Nephron (organoid): ENCODE measurements at regions not wholly inside any gene's neighbourhood (a gene's known extent, or its start where the extent isn't known, plus 50 kb on each side); places are given as distances from the start of the nearest gene placed in this dataset.
"Not testable (repeated sequence)": the region's sequence is repeated elsewhere in the genome, so short reads cannot be mapped to it uniquely, and the experiment has no call there.

Experiments used
- H3K27ac Mint-ChIP-seq, 3 experiments: 2 replicates each; pipeline ENCODE4 v1.8.0; 2020; ENCODE audit warnings: mixed read lengths in 3 of 3, mild to moderate bottlenecking in 2 of 3, moderate library complexity in 1 of 3
- H3K27me3 Mint-ChIP-seq: 2 replicates; pipeline ENCODE4 v1.8.0; 2021; ENCODE audit warnings: low read depth, mild to moderate bottlenecking, moderate library complexity, mixed read lengths
- H3K36me3 Mint-ChIP-seq: 2 replicates; pipeline ENCODE4 v1.8.0; 2020; ENCODE audit warnings: low read depth, mixed read lengths
- H3K4me1 Mint-ChIP-seq: 2 replicates; pipeline ENCODE4 v1.8.0; 2020; ENCODE audit warnings: mixed read lengths
- H3K4me3 Mint-ChIP-seq, 3 experiments: 2 replicates each; pipeline ENCODE4 v1.8.0; 2020; ENCODE audit warnings: mild to moderate bottlenecking in 3 of 3, mixed read lengths in 3 of 3, moderate library complexity in 2 of 3
- H3K9me3 Mint-ChIP-seq: 2 replicates; pipeline ENCODE4 v1.8.0; 2020; ENCODE audit warnings: mixed read lengths
- TF ChIP-seq, protein P1 (sequence below), 3 experiments: fragments of 200-600 bp; sonication (generic); IDR thresholded peaks; one replicate each; pipeline ENCODE4 v1.5.0; 2021; ENCODE audit warnings: antibody characterized with exemption in 3 of 3; ENCODE audit not compliant: unreplicated experiment in 3 of 3

GRCh38 chr6:102732898-102733297 is 1339.4 kb downstream of the GRIK2 start:
- Mint-ChIP-seq H3K27me3 (no peaks in the 10 kb centered on the region), H3K27ac (no peak overlapping the region), H3K9me3 (peaks cover 5% of the 10 kb centered on the region), H3K36me3 (no peaks in the 10 kb centered on the region), H3K4me1 (no peaks in the 10 kb centered on the region), H3K4me3 (no peak overlapping the region)
- TF ChIP-seq, protein P1, sequence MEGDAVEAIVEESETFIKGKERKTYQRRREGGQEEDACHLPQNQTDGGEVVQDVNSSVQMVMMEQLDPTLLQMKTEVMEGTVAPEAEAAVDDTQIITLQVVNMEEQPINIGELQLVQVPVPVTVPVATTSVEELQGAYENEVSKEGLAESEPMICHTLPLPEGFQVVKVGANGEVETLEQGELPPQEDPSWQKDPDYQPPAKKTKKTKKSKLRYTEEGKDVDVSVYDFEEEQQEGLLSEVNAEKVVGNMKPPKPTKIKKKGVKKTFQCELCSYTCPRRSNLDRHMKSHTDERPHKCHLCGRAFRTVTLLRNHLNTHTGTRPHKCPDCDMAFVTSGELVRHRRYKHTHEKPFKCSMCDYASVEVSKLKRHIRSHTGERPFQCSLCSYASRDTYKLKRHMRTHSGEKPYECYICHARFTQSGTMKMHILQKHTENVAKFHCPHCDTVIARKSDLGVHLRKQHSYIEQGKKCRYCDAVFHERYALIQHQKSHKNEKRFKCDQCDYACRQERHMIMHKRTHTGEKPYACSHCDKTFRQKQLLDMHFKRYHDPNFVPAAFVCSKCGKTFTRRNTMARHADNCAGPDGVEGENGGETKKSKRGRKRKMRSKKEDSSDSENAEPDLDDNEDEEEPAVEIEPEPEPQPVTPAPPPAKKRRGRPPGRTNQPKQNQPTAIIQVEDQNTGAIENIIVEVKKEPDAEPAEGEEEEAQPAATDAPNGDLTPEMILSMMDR (IDR thresholded peaks at IDR 0.05; ENCODE audit: unreplicated experiment in 3 of 3): no peak

DNA sequence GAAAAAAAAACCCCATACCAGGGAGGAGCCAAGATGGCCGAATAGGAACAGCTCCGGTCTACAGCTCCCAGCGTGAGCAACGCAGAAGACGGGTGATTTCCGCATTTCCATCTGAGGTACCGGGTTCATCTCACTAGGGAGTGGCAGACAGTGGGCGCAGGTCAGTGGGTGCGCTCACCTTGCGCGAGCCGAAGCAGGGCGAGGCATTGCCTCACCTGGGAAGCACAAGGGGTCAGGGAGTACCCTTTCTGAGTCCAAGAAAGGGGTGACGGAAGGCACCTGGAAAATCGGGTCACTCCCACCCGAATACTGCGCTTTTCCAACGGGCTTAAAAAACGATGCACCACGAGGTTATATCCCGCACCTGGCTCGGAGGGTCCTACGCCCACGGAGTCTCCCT is 1328.6 kb downstream of the GRIK2 start:
- not testable (repeated sequence) for H3K4me1 Mint-ChIP-seq, H3K27ac Mint-ChIP-seq, H3K27me3 Mint-ChIP-seq, H3K9me3 Mint-ChIP-seq, H3K36me3 Mint-ChIP-seq, H3K4me3 Mint-ChIP-seq

DNA sequence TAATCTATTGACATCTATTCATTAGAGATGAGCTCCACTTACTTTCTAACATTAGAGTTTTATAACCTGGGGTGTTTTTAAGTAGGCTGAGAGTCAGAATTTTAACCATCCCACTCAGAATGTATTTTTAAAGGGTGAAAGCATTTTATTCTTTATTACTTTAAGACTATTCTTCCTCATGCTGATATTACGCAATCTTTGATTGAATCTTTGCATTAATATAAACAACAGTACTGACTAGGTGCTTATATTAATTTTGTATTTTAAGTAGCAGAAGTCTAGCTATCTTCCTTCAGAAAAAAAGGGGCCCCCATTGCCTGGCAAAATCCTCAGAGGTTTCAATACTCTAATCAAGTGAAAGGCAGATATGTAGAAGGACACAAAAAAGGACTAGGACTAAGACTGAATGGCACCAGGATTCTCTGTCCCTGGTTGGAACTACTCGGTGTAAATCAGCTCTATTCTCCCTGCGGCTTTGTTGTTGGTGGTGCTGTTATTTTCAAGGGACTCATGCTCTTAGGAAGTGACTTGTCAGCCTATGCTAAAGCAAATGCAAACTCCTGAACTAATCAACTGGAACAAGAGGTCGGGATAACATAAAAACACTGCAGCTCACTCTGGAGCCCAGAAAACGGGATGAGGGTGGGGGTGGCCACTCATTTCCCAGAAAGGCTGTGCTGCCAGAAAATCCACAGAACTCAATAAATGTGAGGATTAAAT is 1324.4 kb downstream of the GRIK2 start:
- H3K4me3 Mint-ChIP-seq: no peak overlapping the region
- H3K9me3 Mint-ChIP-seq: no peaks in the 10 kb centered on the region
- no peaks in the 10 kb centered on the region for H3K27me3 Mint-ChIP-seq

DNA sequence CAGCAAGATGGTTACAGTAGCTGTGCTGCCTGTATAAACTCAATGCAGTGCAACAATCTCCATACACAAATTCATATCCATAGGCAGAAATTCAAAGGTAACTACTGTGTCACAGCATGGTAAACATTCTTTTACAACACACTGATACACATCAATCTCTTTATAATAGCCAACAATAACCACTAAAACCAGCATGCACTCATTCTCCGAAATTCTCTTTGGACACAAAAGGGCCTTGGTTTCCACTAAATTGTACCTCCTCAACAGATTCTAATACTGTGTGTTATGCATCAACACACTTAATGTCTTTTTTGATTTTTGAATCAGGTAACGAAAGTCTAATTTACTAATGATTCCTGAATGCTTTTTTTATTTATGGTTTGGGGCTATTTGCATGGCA is 1323.7 kb downstream of the GRIK2 start:
- H3K27me3 Mint-ChIP-seq: no peaks in the 10 kb centered on the region
- H3K4me1 Mint-ChIP-seq: no peaks in the 10 kb centered on the region
- H3K4me3 Mint-ChIP-seq: no peak overlapping the region
- no peak overlapping the region for H3K27ac Mint-ChIP-seq
- no peaks in the 10 kb centered on the region for H3K9me3 Mint-ChIP-seq
- TF ChIP-seq, protein P1 (IDR thresholded peaks at IDR 0.05; ENCODE audit: unreplicated experiment in 3 of 3): no peak
- H3K36me3 Mint-ChIP-seq: no peaks in the 10 kb centered on the region

More for the DNA sequence above, 1324.4 kb downstream of the GRIK2 start:
- TF ChIP-seq, protein P1 (IDR thresholded peaks at IDR 0.05; ENCODE audit: unreplicated experiment in 3 of 3): no peak
- H3K36me3 Mint-ChIP-seq: no peaks in the 10 kb centered on the region
- no peak overlapping the region for H3K27ac Mint-ChIP-seq
- H3K4me1 Mint-ChIP-seq: no peaks in the 10 kb centered on the region

- Mint-ChIP-seq H3K27me3 (no peaks in the 10 kb centered on the region), H3K27ac (no peak overlapping the region), H3K36me3 (no peaks in the 10 kb centered on the region), H3K9me3 (no peaks in the 10 kb centered on the region), H3K4me3 (no peak overlapping the region), H3K4me1 (no peaks in the 10 kb centered on the region)
- TF ChIP-seq, protein P1 (IDR thresholded peaks at IDR 0.05; ENCODE audit: unreplicated experiment in 3 of 3): no peak
These were observed 1307.5 kb downstream of the GRIK2 start for GRCh38 chr6:102701019-102701418.

DNA sequence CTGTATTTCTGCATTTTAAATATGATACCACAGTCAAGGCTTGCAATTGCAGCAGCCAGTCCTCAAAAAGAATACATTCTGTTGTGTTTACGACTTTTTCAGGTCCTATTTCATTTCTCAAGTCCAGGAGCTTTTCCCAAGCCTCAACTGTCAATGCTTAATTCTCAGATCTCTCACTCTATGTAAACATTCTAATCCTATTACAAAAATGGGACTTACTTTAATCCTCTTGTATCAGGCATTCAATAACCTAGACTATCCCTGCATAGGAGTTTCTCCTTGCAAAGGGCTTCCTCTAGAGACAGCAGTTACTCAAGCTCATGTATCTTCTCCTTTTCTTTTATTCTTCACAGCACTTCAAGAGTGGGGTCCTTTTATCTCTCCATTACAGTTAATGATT is 1293.0 kb downstream of the GRIK2 start:
- H3K4me1 Mint-ChIP-seq: no peaks in the 10 kb centered on the region
- TF ChIP-seq, protein P1 (IDR thresholded peaks at IDR 0.05; ENCODE audit: unreplicated experiment in 3 of 3): no peak
- no peak overlapping the region for H3K27ac Mint-ChIP-seq
- H3K4me3 Mint-ChIP-seq: no peak overlapping the region
- H3K36me3 Mint-ChIP-seq: no peaks in the 10 kb centered on the region
- no peaks in the 10 kb centered on the region for H3K9me3 Mint-ChIP-seq
- peaks cover 5% of the 10 kb centered on the region for H3K27me3 Mint-ChIP-seq
